ENCODE measurements at regions not wholly inside any gene's neighbourhood (a gene's known extent, or its start where the extent isn't known, plus 50 kb on each side); places are given as distances from the start of the nearest gene placed in this dataset.

DNA sequence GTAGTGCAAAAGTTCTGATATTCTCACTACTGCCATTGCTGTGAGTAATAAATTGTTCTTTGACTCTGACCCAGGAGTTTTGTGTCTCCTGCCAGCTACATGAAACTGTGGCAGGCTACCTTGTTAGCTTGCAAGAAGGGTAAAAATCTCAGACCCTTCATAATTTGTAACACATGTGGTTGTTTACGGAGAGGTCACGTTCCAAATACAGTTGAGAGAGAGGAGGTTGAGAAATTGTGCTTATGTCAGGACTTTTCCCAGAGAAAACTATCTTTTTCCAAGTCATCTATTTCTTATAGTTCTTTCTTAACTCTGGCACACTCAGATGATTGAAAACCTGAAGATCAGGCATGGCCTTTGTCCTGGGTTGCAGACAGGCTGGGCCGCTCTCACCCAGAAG, 114.4 kb upstream of the SVIL start:
- no peaks in the 10 kb centered on the region for H3K9me3 ChIP-seq (ENCODE audit: control insufficient read depth, low read depth, low read length)
- no peak overlapping the region for H3T11ph ChIP-seq (ENCODE audit: low read length)
- Mint-ChIP-seq H3K36me3 (ENCODE audit: insufficient read depth in 1 of 3, low read depth in 3 of 3) (no peaks in the 10 kb centered on the region), H3K27ac (no peak overlapping the region), H3K4me1 (no peaks in the 10 kb centered on the region), H3K27me3 (ENCODE audit: low read depth) (peaks cover 5% of the 10 kb centered on the region), H3K4me3 (no peak overlapping the region), H3K9me3 (no peaks in the 10 kb centered on the region)
- no peak overlapping the region for H2BK120ac ChIP-seq (ENCODE audit: low read depth, low read length, poor library complexity, severe bottlenecking)
- no peak overlapping the region for H3K4ac ChIP-seq (ENCODE audit: low read depth, low read length)
- H3K9ac ChIP-seq (ENCODE audit: extremely low read depth, insufficient read length, low read length) = no peak overlapping the region
- H2BK20ac ChIP-seq (ENCODE audit: low read depth, low read length, poor library complexity, severe bottlenecking) = no peak overlapping the region
- no peaks in the 10 kb centered on the region for H3K79me2 ChIP-seq (ENCODE audit: insufficient read depth, low read length)
- no peak for DNase-seq
- WGBS (ENCODE audit: extremely low coverage, insufficient read length, low lambda C conversion rate) = no CpG with 5 or more reads among the region's 3 CpGs
- H2AFZ ChIP-seq (ENCODE audit: low read length) = no peak overlapping the region
- H3K23ac ChIP-seq (ENCODE audit: insufficient read length, low read depth, low read length) = no peak overlapping the region
- no peak overlapping the region for H3K18ac ChIP-seq (ENCODE audit: insufficient read length, low read depth, low read length)
- H3K56ac ChIP-seq (ENCODE audit: insufficient read length, low read depth, low read length) = no peak overlapping the region
- H4K5ac ChIP-seq (ENCODE audit: insufficient read length, low read depth, low read length) = no peak overlapping the region
- no peak overlapping the region for H4K8ac ChIP-seq (replicated peaks; ENCODE audit: insufficient read length, low read depth, low read length)
- no peak overlapping the region for H3K4me2 ChIP-seq (ENCODE audit: insufficient read depth, insufficient read length, low read length)
- H3K4me1 ChIP-seq (ENCODE audit: insufficient read depth, low read length) = no peaks in the 10 kb centered on the region
- no peak overlapping the region for H3K27ac ChIP-seq (ENCODE audit: insufficient read length, low read depth, low read length)
- H2AK5ac ChIP-seq (ENCODE audit: insufficient read length, low read length) = no peak overlapping the region
- no peak overlapping the region for H2BK12ac ChIP-seq (ENCODE audit: insufficient read length, low read depth, low read length)
- no peak overlapping the region for H4K91ac ChIP-seq (ENCODE audit: insufficient read length, low read depth, low read length)
- no peak overlapping the region for H2BK5ac ChIP-seq (ENCODE audit: insufficient read length, low read length)
- no peaks in the 10 kb centered on the region for H4K20me1 ChIP-seq (ENCODE audit: control insufficient read depth, insufficient read depth, insufficient read length)
- H3K23me2 ChIP-seq (ENCODE audit: insufficient read length, low read depth, low read length, poor library complexity, severe bottlenecking) = no peaks in the 10 kb centered on the region
- no peaks in the 10 kb centered on the region; the same call in 1 of the 2 replicates for H3K27me3 ChIP-seq (ENCODE audit: insufficient read depth, low read length)
- TF ChIP-seq, protein P1, sequence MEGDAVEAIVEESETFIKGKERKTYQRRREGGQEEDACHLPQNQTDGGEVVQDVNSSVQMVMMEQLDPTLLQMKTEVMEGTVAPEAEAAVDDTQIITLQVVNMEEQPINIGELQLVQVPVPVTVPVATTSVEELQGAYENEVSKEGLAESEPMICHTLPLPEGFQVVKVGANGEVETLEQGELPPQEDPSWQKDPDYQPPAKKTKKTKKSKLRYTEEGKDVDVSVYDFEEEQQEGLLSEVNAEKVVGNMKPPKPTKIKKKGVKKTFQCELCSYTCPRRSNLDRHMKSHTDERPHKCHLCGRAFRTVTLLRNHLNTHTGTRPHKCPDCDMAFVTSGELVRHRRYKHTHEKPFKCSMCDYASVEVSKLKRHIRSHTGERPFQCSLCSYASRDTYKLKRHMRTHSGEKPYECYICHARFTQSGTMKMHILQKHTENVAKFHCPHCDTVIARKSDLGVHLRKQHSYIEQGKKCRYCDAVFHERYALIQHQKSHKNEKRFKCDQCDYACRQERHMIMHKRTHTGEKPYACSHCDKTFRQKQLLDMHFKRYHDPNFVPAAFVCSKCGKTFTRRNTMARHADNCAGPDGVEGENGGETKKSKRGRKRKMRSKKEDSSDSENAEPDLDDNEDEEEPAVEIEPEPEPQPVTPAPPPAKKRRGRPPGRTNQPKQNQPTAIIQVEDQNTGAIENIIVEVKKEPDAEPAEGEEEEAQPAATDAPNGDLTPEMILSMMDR (conservative IDR thresholded peaks at IDR 0.05) = no peak
- H3K14ac ChIP-seq (ENCODE audit: insufficient read depth, low read length) = no peak overlapping the region
- H2BK15ac ChIP-seq (ENCODE audit: low read depth, low read length) = no peak overlapping the region
- H3K79me1 ChIP-seq (ENCODE audit: insufficient read depth, low read depth, low read length, poor library complexity, severe bottlenecking) = no peaks in the 10 kb centered on the region
